H4 (cell line): ENCODE measurements at regions not wholly inside any gene's neighbourhood (a gene's known extent, or its start where the extent isn't known, plus 50 kb on each side); places are given as distances from the start of the nearest gene placed in this dataset.

Experiments
- DNase-seq: peaks from one replicate; pipeline ENCODE4 v3.0.0-alpha.2; 2015; ENCODE audit warnings: low spot score

DNA sequence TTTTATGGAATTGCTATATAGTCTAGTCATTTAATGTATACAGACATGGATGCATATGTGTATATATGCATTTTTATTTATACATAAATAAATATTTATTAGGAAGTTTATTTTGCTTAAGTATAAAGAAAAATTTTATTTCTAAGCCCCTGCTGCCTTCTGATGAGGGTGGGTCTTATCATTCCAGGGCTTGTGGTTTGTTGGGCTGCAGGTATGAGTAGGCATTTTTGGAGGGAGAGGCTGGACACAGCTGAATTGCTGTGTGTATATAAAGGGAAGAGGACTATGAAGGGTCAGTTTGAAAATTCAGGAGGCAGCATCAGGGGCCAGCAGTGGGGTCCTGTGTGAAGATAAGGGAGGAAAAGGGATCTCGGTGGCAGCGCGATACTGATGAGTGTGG is 189.4 kb downstream of the TMEM182 start:
- no peak for DNase-seq

DNA sequence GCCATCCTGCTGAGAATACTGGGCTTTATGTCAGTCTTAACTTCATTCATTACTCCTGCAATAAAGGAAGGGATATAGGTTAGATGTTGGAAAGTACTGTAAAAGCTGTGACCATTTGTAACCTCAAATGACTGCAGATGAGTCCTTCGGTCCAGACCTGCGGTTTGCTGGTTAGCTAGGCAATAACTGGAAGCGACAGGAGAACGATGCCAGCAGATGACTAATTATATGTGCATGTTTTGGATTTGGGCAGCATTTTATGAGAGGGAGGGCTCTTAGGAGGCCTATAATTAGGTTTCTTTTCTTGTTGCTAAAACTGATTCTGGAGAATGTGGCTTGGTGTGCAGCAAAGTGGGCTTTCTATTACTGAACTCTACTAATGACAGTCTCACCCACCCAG is 205.6 kb downstream of the TMEM182 start:
- peak; percentile 94 for DNase-seq

DNA sequence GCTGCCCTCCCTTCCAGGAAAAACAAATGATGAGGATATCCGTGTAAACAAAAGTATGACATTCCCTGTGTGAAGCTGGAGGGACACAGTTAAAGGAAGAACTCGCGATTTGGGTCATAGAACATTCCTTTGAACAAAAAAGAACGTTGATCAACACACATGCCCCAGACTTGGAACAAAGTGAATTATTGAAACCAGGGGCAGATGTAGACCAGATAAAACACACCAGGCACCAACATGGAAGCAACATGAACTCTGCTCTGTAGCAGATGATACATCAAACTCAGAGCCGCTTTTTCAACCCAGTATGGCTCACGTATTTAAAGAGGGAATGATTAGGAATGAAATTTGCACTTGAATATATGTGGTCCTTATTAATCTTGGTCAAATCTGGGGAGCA is 206.5 kb downstream of the TMEM182 start:
- no peak for DNase-seq

DNA sequence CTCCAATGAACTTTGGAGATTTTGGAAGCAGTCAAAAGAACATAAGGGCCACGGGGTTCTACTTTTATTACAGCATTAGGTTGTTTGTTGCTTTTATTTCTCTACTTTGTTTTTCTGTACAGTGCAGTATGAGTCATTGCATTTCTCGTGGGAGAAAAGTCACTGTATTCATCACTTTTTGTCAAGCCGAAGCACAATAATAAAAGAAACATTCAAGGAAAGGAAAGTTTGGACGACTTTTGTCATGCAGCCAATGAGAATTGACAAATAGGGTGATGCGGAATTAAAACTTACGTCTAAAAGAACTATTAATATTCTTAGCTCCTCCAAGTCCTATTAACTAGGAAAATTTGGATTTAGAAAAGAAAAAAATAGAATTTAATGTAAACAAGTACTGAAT is 209.9 kb downstream of the TMEM182 start:
- peak; percentile 23 for DNase-seq

DNA sequence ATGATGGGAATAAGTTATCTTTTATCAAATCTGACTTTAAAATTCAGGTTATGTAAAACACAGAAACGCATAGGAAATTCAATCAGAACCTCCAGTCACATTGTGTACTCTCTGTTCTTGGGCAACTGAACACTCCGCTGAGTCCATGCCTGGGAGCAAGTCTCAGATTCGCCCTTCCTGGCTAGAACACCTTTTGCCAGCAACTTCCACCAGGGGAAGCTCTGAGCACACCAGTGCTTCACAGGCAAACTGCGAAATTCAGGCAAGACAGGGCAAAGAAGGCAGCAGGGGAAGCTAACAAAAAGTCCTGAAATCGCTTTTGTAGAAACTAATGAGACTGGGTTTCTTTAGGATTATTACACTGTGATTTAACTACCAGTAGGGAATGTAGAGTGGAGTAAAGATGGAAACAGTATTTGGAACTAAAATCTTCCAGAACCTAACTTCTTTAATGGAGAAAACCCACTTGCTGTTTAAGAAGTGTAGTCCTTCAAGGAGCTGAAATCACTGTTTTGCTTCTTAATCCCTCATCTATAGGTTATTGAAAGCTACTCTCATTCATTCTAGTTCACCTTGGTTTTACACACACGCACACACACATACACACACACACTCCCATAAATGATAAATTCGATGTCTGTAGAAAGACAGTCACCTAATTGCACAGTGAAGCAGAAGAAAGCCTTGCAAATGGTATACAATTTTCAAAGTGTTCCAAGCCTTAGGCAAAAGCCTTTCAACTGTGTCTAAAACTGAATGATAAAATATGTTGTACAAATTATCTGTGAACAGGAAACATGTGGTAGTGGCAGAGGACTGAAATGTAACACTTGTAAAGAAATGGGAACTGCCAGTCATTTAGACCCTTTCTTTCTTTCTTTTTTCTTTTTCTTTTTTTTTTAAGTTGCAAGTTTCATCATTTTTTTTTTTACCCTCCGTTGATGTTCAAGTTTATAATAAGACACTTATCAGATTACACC is 214.5 kb downstream of the TMEM182 start:
- DNase-seq = peak; percentile 74

DNA sequence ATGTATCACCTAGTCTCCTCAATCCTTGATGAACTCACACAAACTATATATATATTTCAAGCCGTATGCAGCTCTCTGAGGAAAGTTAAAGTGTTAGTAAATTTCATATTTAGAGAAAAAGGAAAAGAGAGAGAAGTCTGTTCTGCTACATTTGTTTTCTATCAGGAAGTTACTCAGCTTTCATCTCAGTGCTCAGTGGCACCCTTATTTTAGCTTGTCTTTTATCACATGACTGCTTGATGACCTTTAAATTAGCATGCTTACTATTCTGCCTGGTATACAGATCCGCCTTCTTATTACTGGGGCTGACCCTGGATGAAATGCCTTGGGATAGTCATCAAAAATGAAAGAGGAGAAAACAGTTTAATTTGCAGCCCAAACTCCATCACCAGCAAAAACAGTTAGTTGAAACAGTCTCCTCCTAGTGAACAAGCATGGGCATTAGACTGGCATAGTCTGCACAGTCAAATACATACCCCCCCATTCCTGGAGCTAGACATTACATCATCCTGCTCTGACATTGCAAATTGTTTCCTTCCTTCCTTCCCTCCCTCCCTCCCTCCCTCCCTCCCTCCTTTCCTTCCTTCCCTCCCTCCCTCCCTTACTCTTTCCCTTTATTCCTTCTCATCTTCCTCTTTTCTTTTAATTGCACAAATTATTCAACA is 215.7 kb downstream of the TMEM182 start:
- DNase-seq = peak; percentile 56

DNA sequence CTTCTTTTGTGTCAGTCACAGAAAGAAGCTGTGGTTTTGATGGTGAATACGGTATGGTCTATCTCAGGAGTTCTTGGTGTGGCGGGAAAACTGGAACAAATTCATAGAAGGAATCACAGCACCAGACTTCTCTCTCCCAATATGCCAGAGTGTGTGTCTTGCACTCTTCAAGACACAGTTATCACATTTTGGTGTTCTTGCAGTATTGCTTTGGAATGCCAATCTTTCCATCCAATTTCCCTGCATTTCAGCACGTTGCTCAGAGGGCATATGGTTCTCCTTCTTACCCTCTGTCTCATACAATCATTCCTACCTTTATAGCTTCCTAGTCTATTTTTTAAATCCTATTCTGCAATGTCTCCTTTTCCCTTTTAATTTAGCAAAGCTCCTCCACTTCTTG is 216.3 kb downstream of the TMEM182 start:
- DNase-seq = no peak

DNA sequence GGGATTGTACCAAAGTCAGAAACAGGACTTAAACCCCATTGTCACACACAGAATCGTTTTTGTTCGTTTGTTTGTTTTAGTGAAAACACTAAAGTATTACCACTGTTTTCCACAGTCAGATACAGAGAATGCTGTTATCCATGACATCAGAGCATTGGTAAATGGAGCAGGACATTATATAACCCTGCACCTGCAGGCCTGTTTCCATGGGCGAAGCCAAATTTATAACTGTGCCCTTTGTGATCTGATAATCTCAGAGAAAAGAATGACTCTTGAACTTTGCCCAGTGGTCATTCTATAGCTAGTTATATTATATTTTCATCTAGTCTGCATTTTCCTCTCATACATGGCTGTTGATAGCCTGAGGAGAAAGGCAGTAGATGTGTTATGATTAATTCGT is 217.6 kb downstream of the TMEM182 start:
- DNase-seq = no peak

DNA sequence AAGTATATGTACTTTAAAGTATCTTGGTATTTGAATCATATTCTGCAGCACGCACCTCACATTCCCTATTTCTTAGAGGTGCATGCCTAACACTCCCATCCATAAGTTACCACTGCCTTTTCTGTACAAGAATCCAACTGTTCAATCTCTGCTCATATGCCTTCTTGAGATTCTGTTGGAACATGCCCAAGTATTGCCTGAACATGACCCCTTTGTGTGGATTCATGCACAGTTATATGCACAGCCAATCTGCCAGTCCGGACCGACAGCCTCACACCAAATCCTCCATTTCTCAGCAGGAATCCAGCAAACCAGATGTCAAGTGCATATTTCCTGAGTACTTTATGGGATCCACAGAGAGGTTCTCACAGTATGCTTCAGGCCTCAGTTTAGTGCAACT is 222.0 kb downstream of the TMEM182 start:
- no peak for DNase-seq

DNA sequence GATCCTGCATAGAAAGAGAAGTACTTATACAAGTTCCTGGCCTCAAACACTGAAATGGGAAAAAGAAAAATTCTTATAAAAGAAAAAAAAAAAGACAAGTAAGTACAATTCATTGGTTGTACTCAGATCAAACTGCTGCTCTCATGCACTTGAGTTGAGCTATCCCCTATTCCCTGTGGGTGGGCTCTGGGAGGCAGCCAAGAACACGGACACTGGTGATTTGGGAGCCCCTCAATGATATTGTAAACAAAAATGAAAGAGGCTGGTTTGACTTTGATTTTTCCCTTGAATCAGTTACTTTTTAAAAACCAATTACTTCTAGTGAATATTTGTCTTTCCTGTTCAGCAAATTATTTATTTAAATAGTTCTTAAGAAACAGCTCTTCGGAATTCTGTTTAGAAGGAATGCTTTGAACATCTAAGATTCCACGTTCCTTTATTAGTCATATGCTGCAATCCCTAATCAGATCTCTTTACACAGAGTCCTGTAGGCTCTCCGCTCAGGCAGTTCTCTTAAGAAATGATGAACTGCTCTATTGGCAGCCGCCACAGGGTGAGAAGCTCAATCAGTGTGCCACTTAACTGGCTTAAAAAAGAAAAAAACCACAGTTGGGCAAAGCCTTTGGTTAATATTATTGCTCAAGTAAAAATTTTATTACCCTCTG is 225.1 kb downstream of the TMEM182 start:
- no peak for DNase-seq

DNA sequence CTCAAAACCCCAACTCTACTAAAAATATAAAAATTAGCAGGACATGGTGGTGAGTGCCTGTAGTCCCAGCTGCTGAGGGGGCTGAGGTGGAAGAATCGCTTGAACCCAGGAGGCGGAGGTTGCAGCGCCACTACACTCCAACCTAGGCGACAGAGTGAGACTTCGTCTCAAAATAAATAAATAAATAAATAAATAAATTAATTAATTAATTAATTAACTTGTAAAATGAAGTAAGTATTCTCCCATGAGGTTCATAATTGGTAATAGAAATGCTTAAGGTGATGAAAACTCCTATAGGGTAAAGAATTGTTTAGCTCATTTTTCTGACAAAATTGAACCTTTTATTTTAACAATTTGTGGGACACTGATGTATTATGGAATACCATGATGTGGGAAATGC is 230.8 kb downstream of the TMEM182 start:
- no peak for DNase-seq

DNA sequence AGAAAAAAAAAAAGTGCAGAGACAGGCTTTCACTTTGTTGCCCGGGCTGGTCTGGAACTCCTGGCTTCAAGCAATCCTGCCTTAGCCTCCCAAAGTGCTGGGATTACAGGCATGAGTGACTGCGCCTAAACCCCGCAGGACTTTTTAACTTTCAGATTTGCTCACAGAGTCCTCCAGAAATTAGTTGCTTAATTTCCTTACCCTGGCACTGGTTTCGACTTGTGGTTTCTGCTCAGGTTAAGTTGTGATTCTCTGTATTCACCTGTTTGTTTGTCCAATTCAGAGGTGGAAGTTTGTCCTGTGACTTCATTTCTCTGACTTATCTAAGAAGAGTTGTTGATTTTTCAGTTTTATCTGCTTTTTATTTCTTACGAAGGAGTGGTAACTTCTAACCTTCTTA is 238.1 kb downstream of the TMEM182 start:
- DNase-seq = no peak

DNA sequence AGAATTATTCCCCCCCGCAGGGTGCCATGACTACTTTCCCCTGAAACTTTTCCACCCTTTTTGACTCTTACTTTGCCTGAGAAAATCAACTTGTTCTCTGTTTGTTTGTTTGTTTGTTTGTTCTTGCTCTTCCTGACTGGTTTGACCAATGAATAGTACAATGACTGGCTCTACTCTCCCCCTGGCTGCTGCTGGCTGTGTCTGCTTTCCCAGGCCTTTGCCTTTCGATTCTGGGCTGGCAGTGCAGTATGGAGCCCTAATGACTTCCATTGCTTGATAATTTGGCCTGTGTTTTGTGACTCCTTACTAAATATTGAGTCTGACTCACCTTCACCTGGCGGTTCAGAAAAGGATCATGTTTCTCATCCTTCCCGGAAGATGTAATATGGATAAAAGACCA is 241.1 kb downstream of the TMEM182 start:
- no peak for DNase-seq

DNA sequence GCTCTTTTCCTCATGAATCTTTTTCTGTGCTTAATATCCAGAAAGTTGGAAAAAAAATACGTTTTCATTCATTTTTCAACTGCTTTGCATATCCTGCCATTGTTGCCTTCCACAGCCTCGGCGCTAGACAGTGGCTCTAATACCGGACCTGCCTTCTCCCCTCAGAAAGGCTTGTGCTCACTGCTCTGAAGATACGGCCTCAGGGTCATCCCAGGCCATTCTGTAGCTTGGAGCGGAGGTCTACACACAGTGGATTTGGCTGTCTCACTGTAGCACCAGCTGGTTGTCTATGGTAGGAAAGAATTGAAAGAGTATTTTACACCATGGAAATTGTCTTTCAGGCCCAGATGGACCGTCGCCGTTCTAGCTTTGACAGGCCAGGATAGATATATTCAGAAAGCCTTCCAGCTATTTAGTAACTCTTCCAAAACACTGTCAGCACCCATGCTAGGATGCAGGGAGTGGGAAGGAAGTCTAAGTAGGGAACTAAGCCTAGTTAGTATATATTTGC is 242.0 kb downstream of the TMEM182 start:
- DNase-seq = no peak

DNA sequence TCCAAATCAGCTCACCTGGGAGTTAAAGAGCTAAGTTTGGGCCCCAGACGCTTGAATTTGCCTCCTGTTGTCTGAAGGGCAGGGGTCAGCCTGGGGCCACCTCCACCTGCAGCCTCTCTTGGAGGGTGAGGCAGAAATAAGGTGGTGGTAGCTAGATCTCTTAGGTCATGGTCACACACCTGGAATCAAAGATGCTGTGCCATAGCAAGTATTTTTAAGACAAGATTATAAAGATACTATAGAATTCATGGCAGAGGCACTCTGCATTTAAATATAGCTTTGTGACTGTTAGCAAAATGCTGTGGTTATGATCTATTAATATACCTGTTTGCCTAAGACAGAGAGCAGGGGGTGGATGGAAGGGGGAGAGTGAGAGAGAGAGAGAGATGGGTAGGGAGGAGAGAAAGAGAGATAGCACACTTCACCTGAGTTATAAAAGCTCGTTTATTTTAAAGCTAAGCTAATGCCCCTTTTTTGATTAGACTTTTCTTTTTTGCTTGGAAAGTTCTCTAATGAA is 242.7 kb downstream of the TMEM182 start:
- no peak for DNase-seq

DNA sequence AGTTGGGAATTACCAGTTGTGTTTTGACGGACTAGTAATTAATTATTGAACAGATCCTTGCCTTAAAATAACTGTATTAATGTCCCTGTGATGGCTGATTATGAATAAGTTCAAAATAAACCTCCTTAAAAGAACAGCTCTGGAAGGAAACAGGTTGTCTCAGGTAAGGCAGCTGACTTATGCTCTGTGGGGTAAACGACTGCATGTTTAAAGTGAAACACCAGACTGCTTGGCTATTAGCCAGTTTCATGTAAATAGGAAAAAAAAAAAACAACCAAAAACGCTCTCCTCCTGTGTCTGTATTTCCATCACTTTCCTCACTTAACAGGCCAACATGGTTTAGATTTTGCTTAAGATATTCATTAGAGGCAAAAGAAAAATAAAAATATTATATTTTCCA is 243.6 kb downstream of the TMEM182 start:
- DNase-seq = no peak

DNA sequence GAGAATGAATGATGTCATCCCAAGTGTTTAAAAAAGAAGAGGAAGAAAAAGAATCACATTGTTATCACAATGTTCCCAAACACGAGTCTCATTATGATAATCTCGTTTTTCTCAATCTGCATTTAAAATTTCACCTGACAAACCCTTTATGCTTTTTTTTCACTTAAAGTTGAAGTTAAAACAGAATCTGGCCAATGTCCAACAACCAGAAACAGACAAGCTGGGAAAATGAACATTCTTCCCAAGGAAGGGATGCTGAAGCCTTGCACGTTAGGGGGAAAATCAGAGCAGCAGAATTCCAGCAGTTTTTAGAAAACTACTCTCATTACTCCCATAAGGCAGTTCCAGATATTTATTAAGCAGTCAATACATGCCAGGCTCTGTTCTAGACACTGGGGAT is 245.3 kb downstream of the TMEM182 start:
- no peak for DNase-seq

DNA sequence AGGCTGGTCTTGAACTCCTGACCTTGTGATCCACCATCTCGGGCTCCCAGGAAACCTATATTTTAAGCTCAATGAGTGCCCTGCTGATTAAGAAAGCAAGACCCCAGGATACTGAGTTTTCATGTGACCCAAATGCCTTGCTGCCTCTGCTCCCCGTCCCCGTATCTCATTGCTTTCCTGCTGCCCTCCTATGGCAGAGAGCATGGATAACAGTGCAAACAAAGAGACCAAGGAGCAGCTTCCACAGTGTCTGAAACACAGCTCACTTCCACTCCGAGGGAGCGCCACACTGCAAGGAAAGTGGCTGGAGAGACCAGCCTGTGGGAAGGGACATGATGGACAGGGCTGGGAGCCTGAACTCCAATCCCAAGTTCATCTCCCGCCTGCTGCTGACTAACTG is 246.8 kb downstream of the TMEM182 start:
- DNase-seq = peak; percentile 18

DNA sequence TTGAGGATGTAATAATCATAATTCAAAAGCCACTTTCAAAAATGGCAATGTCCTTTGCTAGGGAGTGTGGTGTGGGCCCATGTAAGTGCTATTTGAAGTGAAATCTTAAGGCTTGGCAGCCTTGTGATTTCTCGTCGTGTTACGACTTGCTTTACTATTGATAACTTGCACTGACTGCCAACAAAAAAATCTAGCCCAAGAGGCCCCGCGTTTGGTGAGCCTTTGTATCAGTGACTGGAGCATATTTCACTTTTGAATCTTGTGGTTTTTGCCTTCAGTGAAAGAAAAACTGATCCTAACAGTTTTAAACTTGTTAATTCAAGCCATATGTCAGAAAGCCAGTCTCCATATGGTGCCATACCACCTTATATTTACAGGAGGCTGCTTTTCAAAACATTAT is 248.0 kb downstream of the TMEM182 start:
- no peak for DNase-seq

DNA sequence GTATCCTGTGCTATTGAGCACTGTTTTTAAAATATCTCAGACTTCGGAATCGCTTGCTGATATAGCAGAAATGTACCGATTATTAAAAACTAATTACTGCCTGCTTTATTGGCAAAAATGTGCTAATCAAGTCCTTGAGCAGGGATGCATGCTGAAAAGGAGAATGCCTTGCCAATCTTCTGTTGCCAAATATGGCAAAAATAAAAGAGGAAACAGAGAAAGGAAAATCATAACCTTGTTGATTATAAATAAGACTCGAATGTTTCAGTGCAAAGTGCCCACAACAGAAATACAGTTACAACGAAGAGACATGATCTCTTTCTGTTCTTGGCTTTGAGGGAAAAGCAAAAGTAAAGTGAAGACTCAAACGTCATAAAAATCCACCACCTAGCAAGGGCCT is 248.5 kb downstream of the TMEM182 start:
- DNase-seq = no peak

DNA sequence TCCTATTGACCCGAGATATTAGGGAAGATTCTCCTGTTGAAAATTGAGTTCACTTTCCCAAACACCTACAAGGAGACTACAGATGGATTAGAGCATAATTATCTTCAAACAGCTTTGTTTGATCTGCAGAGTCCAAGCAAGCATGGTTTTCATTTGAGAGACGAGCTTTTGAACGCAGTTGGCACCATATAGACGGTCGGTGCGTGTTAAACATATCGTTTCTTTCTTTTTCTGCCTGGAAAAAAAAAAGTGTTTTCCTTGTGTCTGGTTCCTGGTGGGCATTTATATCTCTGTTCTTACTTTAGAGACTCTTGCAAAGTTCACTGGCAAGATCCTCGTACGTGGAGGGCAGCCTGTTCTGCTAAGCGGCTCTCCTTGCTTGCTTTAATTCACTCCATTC is 248.9 kb downstream of the TMEM182 start:
- no peak for DNase-seq

DNA sequence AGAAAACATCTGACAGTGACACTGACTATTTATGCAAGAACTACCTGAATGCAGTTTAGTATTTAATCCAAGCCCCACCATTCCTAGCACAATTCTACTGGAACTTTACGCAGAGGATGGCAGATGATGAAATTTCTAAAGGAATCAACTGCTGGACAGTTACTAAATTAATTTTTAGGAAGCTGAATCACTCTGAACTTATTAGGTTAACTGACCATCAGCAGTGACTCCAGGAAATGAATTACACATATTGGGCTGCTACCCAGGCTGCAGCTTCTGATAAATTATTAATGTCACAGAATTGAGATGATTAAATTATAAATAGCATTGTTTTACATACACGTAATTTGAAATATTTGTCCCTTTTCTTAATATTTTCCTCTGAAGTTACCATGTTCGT is 250.8 kb downstream of the TMEM182 start:
- DNase-seq = no peak
